ENCODE measurements at regions not wholly inside any gene's neighbourhood (a gene's known extent, or its start where the extent isn't known, plus 50 kb on each side); places are given as distances from the start of the nearest gene placed in this dataset.

GRCh38 chr4:89416960-89417359 is 109.4 kb upstream of the GPRIN3 start:
- TF ChIP-seq CTCF (IDR thresholded peaks at IDR 0.05; ENCODE audit: insufficient read depth, low read length) (no peak), SPI1 (IDR thresholded peaks at IDR 0.05; ENCODE audit: borderline replicate concordance, low read depth) (no peak), REST (IDR thresholded peaks at IDR 0.05; ENCODE audit: insufficient replicate concordance, low read depth) (no peak), POLR2AphosphoS5 (IDR thresholded peaks at IDR 0.05; ENCODE audit: low read depth) (no peak), GABPA (IDR thresholded peaks at IDR 0.05; ENCODE audit: low read depth) (no peak)

GRCh38 chr4:89413518-89413917 is 105.9 kb upstream of the GPRIN3 start:
- Histone ChIP-seq H3K4me3 (replicated peaks; ENCODE audit: insufficient read depth, low read length) (no peak overlapping the region), H3K27ac (replicated peaks) (no peak overlapping the region), H3K27me3 (ENCODE audit: insufficient read depth, poor library complexity, severe bottlenecking) (no peaks in the 10 kb centered on the region)
- TF ChIP-seq SPI1 (IDR thresholded peaks at IDR 0.05; ENCODE audit: borderline replicate concordance, low read depth) (no peak), CTCF (IDR thresholded peaks at IDR 0.05; ENCODE audit: insufficient read depth, low read length) (no peak), GABPA (IDR thresholded peaks at IDR 0.05; ENCODE audit: low read depth) (no peak), POLR2AphosphoS5 (IDR thresholded peaks at IDR 0.05; ENCODE audit: low read depth) (no peak), REST (IDR thresholded peaks at IDR 0.05; ENCODE audit: insufficient replicate concordance, low read depth) (no peak)
- no peak for DNase-seq (ENCODE audit: low read depth in 1 of 2, low spot score in 1 of 2)

More at GRCh38 chr4:89416960-89417359, 109.4 kb upstream of the GPRIN3 start:
- no peaks in the 10 kb centered on the region for H3K27me3 ChIP-seq (ENCODE audit: insufficient read depth, poor library complexity, severe bottlenecking)
- DNase-seq (ENCODE audit: low read depth in 1 of 2, low spot score in 1 of 2): no peak
- no peak overlapping the region for H3K4me3 ChIP-seq (replicated peaks; ENCODE audit: insufficient read depth, low read length)
- no peak overlapping the region for H3K27ac ChIP-seq (replicated peaks)

GRCh38 chr4:89411539-89412309 is 104.1 kb upstream of the GPRIN3 start:
- Histone ChIP-seq H3K27me3 (ENCODE audit: insufficient read depth, poor library complexity, severe bottlenecking) (no peaks in the 10 kb centered on the region), H3K27ac (replicated peaks) (no peak overlapping the region), H3K4me3 (replicated peaks; ENCODE audit: insufficient read depth, low read length) (no peak overlapping the region)
- no peak for TF ChIP-seq CTCF (IDR thresholded peaks at IDR 0.05; ENCODE audit: insufficient read depth, low read length)
- no peak for TF ChIP-seq SPI1 (IDR thresholded peaks at IDR 0.05; ENCODE audit: borderline replicate concordance, low read depth)
- no peak for DNase-seq (ENCODE audit: low read depth in 1 of 2, low spot score in 1 of 2)

GRCh38 chr4:89410687-89411086 is 103.1 kb upstream of the GPRIN3 start:
- Histone ChIP-seq H3K27ac (replicated peaks) (no peak overlapping the region), H3K27me3 (ENCODE audit: insufficient read depth, poor library complexity, severe bottlenecking) (no peaks in the 10 kb centered on the region), H3K4me3 (replicated peaks; ENCODE audit: insufficient read depth, low read length) (no peak overlapping the region)
- DNase-seq (ENCODE audit: low read depth in 1 of 2, low spot score in 1 of 2): no peak
- TF ChIP-seq SPI1 (IDR thresholded peaks at IDR 0.05; ENCODE audit: borderline replicate concordance, low read depth): no peak
- TF ChIP-seq GABPA (IDR thresholded peaks at IDR 0.05; ENCODE audit: low read depth): no peak
- no peak for TF ChIP-seq CTCF (IDR thresholded peaks at IDR 0.05; ENCODE audit: insufficient read depth, low read length)
- no peak for TF ChIP-seq REST (IDR thresholded peaks at IDR 0.05; ENCODE audit: insufficient replicate concordance, low read depth)
- no peak for TF ChIP-seq POLR2AphosphoS5 (IDR thresholded peaks at IDR 0.05; ENCODE audit: low read depth)

All from HL-60 (cell line).